ENCODE measurements at regions not wholly inside any gene's neighbourhood (a gene's known extent, or its start where the extent isn't known, plus 50 kb on each side); places are given as distances from the start of the nearest gene placed in this dataset.
A peak's percentile ranks its signal among the peaks of the same experiment; 100 is the strongest.
"Not testable (repeated sequence)": the region's sequence is repeated elsewhere in the genome, so short reads cannot be mapped to it uniquely, and the experiment has no call there.

- Histone ChIP-seq H3K9ac (ENCODE audit: low read length) (no peak overlapping the region), H3K27ac (ENCODE audit: low read depth, low read length) (no peak overlapping the region), H2AFZ (ENCODE audit: low read depth, low read length) (no peak overlapping the region), H4K20me1 (ENCODE audit: insufficient read depth, low read length) (no peaks in the 10 kb centered on the region), H3K9me3 (ENCODE audit: insufficient read depth, low read depth, low read length) (no peaks in the 10 kb centered on the region), H3K27me3 (ENCODE audit: insufficient read depth, low read length) (no peaks in the 10 kb centered on the region), H3K79me2 (ENCODE audit: insufficient read depth, low read length) (no peaks in the 10 kb centered on the region), H3K4me2 (ENCODE audit: low read length) (no peak overlapping the region), H3K4me3 (ENCODE audit: insufficient read depth, low read depth, low read length) (no peak overlapping the region), H3K4me1 (ENCODE audit: insufficient read depth, low read length) (no peaks in the 10 kb centered on the region), H3K36me3 (ENCODE audit: insufficient read depth, low read length) (no peaks in the 10 kb centered on the region)
- no peak overlapping the region for H3K4me3 Mint-ChIP-seq (ENCODE audit: unreplicated experiment)
- no peaks in the 10 kb centered on the region for H3K4me1 Mint-ChIP-seq (ENCODE audit: low read depth, unreplicated experiment)
- TF ChIP-seq EZH2 (IDR thresholded peaks at IDR 0.05; ENCODE audit: insufficient read depth, low read length) (no peak), CTCF (IDR thresholded peaks at IDR 0.05; ENCODE audit: insufficient read depth, low read depth, low read length) (peak; percentile 48)
- DNase-seq (ENCODE audit: low read depth) (peak; percentile 14), FAIRE-seq (no peak)
- H3K27ac Mint-ChIP-seq (ENCODE audit: unreplicated experiment) = no peak overlapping the region
- H3K27me3 Mint-ChIP-seq (ENCODE audit: low read depth, unreplicated experiment) = no peaks in the 10 kb centered on the region
- H3K36me3 Mint-ChIP-seq (ENCODE audit: low read depth, unreplicated experiment) = no peaks in the 10 kb centered on the region
- no peaks in the 10 kb centered on the region for H3K9me3 Mint-ChIP-seq (ENCODE audit: unreplicated experiment)
Observed at GRCh38 chr12:82627799-82628198, 58.9 kb upstream of the TMTC2 start.

- DNase-seq (ENCODE audit: low read depth); H3K4me1 Mint-ChIP-seq (ENCODE audit: low read depth, unreplicated experiment); H3K9me3 ChIP-seq (ENCODE audit: insufficient read depth, low read depth, low read length); H3K4me3 Mint-ChIP-seq (ENCODE audit: unreplicated experiment); FAIRE-seq; H3K79me2 ChIP-seq (ENCODE audit: insufficient read depth, low read length); H3K27me3 Mint-ChIP-seq (ENCODE audit: low read depth, unreplicated experiment); H3K36me3 Mint-ChIP-seq (ENCODE audit: low read depth, unreplicated experiment); H3K4me2 ChIP-seq (ENCODE audit: low read length); H3K9me3 Mint-ChIP-seq (ENCODE audit: unreplicated experiment); H3K27me3 ChIP-seq (ENCODE audit: insufficient read depth, low read length); H3K27ac ChIP-seq (ENCODE audit: low read depth, low read length); H3K9ac ChIP-seq (ENCODE audit: low read length); H2AFZ ChIP-seq (ENCODE audit: low read depth, low read length); H3K4me3 ChIP-seq (ENCODE audit: insufficient read depth, low read depth, low read length); H3K36me3 ChIP-seq (ENCODE audit: insufficient read depth, low read length); H4K20me1 ChIP-seq (ENCODE audit: insufficient read depth, low read length); H3K4me1 ChIP-seq (ENCODE audit: insufficient read depth, low read length); H3K27ac Mint-ChIP-seq (ENCODE audit: unreplicated experiment): not testable (repeated sequence)
Observed at GRCh38 chr12:82634495-82635258, 52.0 kb upstream of the TMTC2 start.

- H3K27me3 Mint-ChIP-seq (ENCODE audit: low read depth, unreplicated experiment) = no peaks in the 10 kb centered on the region
- Histone ChIP-seq H4K20me1 (ENCODE audit: insufficient read depth, low read length) (no peaks in the 10 kb centered on the region), H3K27me3 (ENCODE audit: insufficient read depth, low read length) (no peaks in the 10 kb centered on the region), H3K9me3 (ENCODE audit: insufficient read depth, low read depth, low read length) (no peaks in the 10 kb centered on the region), H3K79me2 (ENCODE audit: insufficient read depth, low read length) (no peaks in the 10 kb centered on the region), H3K36me3 (ENCODE audit: insufficient read depth, low read length) (no peaks in the 10 kb centered on the region), H3K4me1 (ENCODE audit: insufficient read depth, low read length) (no peaks in the 10 kb centered on the region), H3K9ac (ENCODE audit: low read length) (no peak overlapping the region), H2AFZ (ENCODE audit: low read depth, low read length) (no peak overlapping the region), H3K27ac (ENCODE audit: low read depth, low read length) (no peak overlapping the region), H3K4me3 (ENCODE audit: insufficient read depth, low read depth, low read length) (no peak overlapping the region), H3K4me2 (ENCODE audit: low read length) (no peak overlapping the region)
- TF ChIP-seq EZH2 (IDR thresholded peaks at IDR 0.05; ENCODE audit: insufficient read depth, low read length) (no peak), CTCF (IDR thresholded peaks at IDR 0.05; ENCODE audit: insufficient read depth, low read depth, low read length) (no peak)
- H3K4me1 Mint-ChIP-seq (ENCODE audit: low read depth, unreplicated experiment) = no peaks in the 10 kb centered on the region
- H3K4me3 Mint-ChIP-seq (ENCODE audit: unreplicated experiment) = no peak overlapping the region
- no peaks in the 10 kb centered on the region for H3K9me3 Mint-ChIP-seq (ENCODE audit: unreplicated experiment)
- FAIRE-seq (no peak), DNase-seq (ENCODE audit: low read depth) (no peak)
- no peaks in the 10 kb centered on the region for H3K36me3 Mint-ChIP-seq (ENCODE audit: low read depth, unreplicated experiment)
- H3K27ac Mint-ChIP-seq (ENCODE audit: unreplicated experiment) = no peak overlapping the region
Observed at GRCh38 chr12:82635263-82635662, 51.4 kb upstream of the TMTC2 start.

Data from astrocyte (in vitro differentiated cells and primary cell).